Stimulated activated CD4-positive, alpha-beta T cell treated with anti-CD3 and anti-CD28 coated beads, Interleukin-4, amount 100 ng/mL, for 24 hours (primary cell): ENCODE measurements at regions not wholly inside any gene's neighbourhood (a gene's known extent, or its start where the extent isn't known, plus 50 kb on each side); places are given as distances from the start of the nearest gene placed in this dataset.
"Not testable (repeated sequence)": the region's sequence is repeated elsewhere in the genome, so short reads cannot be mapped to it uniquely, and the experiment has no call there.

ENCODE experiments used
- DNase-seq: peaks from one replicate; pipeline ENCODE4 v3.0.0-alpha.2; 2020

DNA sequence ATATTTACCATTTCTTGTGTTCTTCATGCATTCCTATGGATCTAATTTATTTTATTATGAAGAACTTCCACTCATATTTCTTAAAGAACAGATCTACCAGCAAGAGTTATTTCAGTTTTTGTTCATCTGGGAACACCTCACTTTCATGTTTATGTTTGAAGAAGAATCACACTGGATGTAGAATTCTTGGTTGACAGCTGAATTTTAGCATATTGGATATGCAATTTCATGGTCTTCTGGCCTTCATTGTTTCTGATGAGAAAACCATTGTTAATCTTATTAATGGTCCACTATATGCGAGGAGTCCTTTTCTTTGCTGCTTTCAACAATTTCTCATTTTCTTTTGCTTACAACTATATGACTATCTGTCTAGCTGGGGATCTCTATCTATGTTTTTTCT, 189.2 kb downstream of the UXS1 start:
- no peak for DNase-seq

DNA sequence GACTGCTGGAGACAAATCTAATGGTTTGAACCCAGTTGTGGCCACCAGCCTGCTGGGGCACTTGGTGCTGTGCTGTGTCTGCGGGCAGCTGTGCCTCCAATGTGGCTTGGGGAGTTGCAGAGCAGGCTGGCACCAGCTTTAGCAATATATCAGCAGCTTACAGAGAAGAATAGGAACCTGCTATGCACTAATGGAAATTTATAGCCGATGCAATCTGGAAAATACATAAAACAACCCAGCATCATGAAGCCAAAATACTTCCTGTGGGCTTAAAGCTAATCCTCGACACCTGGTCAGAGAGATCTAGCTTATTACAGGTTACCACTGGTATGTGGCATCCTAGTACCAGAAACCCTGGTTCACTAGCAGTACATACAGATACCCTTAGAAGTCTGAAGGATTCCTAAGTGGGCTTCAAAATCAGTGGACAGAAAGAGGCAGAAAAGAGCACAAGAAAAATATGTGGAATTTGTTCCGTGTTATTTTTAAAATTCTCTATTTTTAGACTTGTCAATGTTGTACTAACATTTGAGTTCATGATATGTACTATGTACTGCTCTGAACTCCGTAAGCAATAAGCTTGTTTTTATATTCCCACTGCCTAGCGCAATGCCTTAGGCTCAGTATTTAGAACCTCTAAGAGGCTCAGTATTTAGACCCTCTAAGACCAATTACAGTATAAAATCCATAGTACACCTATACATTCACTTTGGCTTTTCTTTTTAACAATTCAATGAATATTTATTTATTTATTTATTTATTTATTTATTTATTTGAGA, 194.7 kb downstream of the UXS1 start:
- no peak for DNase-seq

DNA sequence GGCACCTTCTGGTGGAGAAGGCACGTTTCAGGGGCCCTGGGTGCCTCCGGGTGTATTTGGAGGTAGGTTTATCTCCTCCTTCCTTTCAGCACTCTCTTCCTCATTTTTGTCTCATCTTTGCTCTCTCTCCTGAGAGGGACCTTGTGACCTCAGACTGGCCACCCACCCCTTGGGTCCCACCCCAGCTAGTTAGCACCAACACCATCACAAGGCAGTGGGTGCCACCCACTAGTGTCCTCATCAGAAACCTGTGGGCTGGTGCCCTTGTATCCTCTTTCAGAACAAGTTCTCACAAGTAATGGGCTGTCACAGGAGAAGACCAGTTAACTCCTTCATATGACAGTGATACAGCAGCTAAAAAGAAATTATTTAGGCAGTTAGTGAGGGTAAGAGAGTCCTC, 196.4 kb downstream of the UXS1 start:
- no peak for DNase-seq

DNA sequence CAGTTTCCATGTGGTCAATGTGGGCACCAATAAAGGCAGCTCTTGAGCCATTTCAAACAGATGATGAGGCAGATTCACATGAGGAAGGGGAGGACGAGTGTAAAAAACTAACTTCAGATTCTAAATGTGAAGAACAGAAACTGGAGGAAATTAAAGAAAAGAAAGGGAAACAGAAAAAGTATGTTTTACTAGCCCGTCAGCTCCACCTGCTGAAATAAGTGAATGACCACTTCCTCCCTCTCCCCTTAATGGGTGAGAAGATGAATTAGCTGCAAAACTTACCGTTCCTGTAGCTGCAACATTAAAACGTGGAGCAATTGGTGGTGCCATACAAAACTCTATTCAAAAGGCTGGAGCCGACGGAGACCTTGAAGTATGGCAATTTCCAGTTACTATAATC, 203.5 kb downstream of the UXS1 start:
- no peak for DNase-seq

DNA sequence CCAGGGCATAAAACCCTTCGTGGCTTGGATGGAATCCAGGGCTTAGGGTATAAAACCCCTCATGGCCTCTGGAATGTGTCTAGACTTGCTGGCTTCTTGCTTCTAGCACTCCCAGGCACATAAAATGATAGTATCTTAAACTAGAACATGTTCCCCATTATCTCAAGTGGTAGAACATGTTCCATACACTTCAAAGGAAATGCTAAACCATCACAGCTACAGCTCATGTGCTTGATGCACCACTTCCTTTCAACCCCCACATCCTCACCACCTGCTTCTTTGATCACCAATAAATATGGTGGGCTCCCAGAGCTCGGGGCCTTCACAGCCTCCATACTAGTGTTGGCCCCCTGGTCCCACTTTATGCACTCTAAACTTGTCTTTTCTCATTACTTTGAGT, 204.3 kb downstream of the UXS1 start:
- DNase-seq: not testable (repeated sequence)

DNA sequence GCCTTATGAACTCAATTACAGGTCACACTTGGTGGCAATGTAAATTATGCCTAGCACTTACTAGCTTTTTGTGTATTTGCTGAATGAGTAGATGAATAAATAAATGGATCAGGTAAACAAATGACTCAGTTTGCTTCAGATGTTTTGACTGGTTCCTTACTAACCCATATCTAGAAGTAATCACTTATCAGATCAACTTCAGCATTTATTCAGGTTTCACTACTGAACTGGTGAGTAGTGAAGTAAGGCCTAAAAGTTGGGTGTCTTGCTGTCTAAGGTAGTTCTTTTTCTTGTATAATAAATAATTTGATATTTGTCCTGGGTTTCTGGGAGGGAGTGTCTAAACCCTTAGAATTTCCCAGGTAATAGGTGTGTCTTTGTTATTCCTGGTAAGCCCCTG, 205.0 kb downstream of the UXS1 start:
- DNase-seq: no peak

DNA sequence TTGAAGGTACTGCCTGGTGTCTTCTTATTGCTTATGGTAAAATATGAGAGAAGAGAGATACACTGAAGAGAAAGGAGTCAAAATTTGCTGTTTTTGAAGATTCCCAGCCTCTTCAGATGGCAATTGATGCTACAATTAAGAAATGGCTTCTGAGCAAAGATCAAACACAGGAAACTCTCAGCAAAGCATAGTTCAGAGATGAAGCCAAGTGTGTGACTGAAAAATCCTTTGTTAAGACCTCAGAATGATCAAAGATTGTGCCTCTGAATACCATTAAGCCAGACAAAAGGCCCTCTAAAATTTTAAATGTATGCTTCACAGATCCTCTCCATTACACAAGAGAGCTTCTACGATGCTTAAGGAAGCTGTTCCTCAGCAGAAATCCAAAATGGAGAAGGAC, 216.3 kb downstream of the UXS1 start:
- DNase-seq: no peak

DNA sequence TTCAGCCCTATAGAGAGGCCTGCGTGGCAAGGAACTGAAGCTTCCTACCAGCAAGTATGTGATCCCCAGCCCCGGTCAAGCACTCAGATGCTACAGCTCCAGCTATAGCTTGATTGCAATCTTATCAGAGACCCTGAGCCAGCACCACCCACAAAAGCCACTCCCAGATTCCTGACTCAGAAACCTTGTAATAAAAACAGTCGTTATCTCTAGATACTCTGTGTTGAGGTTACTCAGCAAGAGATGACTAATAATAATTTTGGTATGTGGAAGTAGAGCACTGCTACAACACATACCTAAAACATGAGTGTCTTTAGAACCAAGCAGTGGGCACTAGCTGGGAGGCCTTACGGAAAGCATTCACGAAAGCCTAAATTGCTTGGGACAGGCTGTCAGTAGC, 216.9 kb downstream of the UXS1 start:
- peak; percentile 38 for DNase-seq

DNA sequence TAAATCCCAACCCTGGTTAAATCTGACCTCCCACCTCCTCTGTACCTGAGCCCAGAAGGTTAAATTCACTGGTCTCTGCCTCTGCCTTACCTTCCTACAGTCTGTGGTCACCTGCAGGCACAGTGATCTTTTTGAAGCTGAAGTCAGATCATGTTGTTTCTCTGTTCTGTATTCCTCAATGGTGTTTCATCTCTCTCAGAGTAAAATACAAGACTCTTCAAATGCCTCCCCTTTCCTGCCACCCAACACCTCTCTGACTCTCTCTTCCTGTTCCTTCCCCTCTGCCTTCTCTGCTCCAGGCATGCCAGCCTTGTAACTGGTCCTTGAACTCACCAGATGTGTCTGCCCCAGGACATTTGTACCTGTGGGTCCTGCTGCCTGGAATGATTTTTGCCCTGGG, 219.3 kb downstream of the UXS1 start:
- DNase-seq: no peak

DNA sequence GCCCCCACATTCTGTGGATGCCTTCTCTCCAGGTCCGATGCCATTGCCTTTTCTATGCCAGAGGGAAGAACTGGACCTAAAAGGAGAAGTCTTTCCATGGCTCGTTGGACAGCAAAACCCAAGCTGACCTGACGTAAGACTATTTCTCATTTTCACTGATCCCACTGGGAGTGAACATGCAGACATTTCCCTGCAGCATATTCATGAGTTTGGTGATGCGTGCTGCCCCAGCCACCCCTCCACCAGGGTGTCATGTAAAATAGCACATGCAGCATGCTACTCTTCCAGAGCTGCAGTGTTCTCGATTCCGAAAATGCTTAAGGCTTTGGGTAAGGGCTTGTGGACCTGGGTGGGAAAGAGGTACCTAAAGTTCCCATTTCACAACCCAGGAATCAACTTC, 221.2 kb downstream of the UXS1 start:
- DNase-seq: no peak

DNA sequence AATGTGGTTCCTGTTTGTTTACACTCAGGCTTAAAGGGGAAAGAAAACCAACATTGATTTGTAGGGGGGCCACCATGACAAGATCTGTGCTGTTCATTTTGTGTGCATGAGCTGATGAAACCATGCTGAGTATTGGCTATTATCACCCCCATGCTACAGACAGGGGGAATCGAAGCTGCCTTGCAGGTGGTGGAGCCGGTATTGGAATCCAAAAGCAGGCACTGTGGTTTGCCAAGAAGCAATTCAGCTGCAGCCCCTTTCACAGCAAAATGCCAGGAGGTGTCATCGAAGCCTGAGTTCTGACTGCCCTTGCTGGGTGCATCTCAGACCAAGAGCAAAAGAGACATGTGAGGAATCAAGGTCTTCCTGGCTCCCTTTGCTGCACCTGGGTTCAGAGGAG, 221.9 kb downstream of the UXS1 start:
- no peak for DNase-seq

DNA sequence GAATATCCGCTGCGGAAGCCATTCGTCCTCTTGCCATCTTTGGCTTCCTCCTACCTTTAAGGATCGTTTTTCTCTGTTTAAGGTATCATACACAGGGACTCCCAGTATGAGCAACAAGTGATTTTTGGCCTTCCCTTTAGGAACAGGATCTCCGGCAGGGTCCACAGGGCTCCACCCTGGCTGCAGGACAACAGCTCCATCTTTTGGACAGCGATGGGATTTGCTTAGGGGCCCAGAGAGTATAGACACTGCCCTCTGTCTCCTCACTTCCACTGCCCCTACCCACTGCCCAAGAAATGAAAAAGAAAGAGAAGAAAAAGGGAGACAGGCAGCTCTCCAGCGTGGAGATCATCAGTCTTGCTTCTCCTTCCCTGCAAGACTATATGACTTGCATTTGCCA, 224.5 kb downstream of the UXS1 start:
- DNase-seq: no peak

DNA sequence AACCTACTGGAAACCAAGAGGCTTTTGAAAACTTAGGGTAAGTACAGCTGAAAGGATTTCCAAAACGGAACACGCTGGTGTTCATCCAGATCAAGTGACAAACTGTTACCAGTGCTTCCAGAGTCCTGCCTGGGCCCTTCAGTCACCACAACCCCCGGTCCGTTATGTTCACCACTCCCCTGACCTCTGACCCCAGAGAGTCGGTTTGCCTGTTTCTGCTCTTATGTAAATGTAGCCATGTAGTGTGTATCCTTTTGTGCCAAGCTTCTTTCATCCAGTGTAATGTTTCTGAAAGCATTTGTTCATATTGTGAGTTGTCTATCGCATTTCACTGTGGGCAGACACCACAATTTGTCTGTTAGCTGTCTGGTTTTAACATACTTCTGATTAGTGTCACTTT, 217.5 kb downstream of the NCK2 start:
- no peak for DNase-seq

DNA sequence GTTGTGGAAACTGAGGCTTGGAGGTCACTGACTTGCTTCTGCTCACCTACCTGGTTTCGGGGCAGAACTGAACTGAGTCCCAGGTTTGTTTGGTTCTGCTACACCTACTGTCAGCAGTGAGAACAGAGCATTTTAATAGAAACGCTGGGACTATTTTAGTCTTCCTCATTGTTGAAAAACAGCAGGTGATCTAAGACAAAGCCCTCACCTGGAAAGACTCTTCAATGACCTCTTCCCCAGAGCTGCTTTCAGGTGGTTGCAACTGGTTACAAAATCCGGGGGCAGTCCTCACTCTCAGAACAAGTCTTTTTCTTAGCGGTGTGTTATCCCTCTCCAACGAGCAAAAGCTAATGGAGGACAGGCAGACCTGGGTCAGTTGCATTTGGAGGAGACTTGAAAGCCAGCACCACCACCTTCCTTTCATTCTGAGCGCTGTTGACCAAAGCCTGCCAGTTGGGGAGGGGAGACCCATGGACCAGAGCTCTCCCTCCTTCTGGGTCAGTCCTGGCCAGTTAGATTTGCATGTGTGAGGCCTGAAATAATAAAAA, 217.0 kb downstream of the NCK2 start:
- DNase-seq: no peak

DNA sequence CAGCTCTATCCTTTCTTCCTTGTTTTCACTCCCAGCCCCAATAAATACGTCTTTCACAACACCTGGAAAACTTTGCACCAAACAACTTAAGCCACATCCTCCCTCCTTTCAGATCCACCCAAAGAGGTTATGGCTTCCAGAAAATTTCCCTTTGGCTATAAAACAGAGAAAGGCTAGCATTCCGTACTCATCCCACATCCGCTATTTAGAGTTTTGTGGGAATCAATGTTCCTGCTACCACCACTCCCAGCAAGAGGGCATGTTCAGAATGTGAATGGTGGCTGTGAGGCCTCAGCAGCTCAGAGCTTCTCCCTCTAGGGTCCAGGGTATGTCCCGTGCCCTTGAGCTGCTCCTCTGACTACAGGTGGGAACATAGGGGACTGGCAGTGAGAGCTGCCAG, 214.6 kb downstream of the NCK2 start:
- DNase-seq: no peak

DNA sequence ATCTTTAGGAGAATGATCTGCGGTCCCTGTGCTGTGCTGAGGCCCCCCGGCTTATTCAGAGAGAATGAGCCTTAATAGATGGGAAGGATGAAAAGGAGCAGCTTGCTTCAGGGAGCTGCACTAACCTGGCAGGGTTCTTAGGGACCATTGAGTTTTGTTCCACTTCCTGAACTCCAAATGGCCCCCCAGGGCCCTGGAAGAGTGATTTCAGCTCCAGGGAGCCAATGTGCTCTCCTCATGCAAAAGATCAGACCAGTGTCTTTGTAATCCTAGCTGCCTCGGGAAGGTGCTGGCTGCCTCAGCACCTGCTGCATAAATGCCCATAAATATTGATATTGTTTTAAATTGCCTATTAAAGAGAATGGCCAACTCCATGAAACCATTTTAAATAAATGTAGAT, 210.2 kb downstream of the NCK2 start:
- DNase-seq: no peak

DNA sequence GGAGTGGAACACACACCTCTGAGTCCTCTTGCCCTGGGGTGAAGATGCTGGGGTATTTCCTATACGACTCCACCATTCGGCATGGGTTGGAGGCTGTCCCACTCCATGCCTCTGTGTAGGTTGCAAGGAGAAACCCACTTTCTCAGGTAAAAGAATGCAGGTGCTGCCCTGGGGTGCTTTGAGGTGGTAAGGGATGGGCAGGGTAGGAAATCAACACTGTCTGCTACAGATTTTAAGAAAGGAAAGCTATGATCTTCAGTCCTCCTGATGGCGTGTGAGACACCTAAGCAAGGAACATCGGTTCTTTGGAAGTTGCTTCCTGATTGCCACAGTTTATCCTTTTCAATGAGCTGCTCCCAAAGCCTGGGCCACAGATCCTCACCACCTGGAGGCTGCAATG, 209.2 kb downstream of the NCK2 start:
- DNase-seq: no peak

DNA sequence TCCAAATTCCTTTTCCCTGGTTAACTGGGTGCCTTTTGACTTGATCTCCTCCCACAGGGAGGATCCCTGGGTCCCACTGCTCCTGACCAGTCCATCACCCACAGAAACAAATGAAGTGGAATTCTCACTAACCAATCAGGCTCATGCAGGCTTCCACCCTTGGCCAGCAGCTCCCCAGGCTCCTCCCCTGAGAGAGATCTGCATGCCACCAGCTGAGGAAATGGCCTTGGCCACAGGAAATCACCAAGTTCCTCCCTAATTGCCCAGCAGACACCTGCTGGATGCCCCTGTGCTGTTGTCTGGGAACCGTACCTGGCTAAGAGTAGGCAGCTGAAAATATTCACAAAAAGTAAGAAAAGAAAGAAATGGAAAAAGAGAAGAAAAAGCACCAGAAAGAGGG, 207.4 kb downstream of the NCK2 start:
- no peak for DNase-seq

DNA sequence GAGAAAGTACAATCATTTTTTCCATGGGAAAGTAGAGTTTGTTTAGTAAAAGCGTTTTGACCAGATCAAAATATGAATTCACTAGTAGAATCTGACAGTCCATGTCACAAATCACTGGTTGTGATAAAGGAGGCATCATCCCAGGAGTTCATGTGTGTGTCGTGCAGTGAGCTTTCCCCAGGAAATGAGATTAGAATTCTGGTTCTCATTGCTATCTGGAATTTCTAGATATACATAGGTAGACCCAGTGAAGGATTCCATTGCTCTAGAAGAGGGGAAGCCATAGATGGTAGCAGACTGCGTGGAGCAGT, 206.6 kb downstream of the NCK2 start:
- no peak for DNase-seq

DNA sequence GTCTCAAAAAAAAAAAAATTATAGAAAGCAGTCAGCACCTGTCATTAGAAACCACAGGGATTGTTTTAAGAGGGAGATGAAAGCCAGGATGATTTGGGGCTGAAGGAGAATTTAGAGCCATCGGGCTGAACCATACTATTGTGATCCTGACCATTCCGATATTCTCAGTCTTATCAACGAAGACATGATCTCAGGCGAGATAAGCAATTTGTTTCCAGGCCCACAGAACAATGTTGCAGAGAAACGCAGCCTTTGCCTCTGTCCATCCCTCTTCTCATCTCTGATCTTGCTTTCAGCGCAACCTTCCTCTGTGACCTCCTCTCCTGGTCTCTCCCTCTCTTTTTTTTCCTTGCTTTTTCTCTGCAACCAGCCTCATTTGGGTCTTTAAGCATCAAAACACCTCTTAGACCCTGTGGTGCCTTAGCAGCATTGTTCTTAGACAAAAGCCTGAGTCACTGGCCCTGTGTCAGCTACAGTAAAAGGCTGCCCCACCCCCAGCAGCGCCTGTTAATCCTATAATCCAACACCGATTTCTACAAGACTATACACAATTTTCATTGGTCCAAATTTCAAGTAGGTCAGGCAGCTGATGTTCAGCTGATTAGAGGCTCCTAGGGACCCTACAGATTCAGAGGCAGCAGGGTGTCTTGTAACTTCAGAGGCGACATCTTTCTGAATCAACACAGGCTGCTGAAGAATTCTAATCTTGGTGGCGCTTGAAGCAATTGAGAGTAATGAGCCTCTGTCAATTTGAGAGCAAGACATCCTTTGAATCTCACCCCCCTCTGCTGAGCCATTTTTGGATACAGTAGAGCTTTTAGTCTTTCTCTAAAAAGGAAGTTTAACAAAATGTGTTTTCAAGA, 206.0 kb downstream of the NCK2 start:
- DNase-seq: no peak

DNA sequence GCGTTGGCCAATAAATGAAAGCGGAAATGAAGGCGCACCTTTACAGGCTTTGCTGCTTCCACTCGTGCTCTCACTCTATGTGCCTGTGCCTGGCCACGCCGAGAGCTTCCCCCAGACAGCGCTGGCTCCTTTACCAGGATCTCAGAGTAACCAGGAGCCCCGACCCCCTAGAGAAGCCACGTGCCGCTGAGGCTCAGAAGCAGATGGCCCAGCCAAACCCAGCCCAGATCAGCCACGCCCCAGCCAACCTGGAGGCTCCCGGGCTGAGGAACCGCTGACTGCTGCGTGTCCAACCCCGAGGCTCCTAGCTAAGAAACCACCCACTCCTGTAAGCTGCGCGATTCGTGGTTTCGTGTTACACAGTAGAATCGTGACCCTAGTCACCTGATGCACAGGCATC, 199.3 kb downstream of the NCK2 start:
- no peak for DNase-seq
